B cell (primary cell): ENCODE measurements at regions not wholly inside any gene's neighbourhood (a gene's known extent, or its start where the extent isn't known, plus 50 kb on each side); places are given as distances from the start of the nearest gene placed in this dataset.

Source experiments
- ATAC-seq: fragments of 200-7000 bp; cut with Tn5 transposase; one replicate; pipeline ENCODE4 v1.10.0; 2021; ENCODE audit warnings: low read depth, mild to moderate bottlenecking, moderate number of reproducible peaks, moderate library complexity
- CTCF ChIA-PET: fragments of 350-600 bp; sonication (Branson Sonifier 250); formaldehyde crosslinking; loops from one replicate; lab custom pipeline; 2021; ENCODE audit warnings: antibody characterized with exemption, inconsistent platforms; lab: Charles Lee
- POLR2A ChIA-PET: fragments of 350-600 bp; sonication (Branson Sonifier 250); formaldehyde crosslinking; loops from one replicate; lab custom pipeline; 2021; ENCODE audit warnings: antibody characterized with exemption; lab: Charles Lee
- DNase-seq: peaks from one replicate; pipeline ENCODE4 v3.0.0; 2013
- H2AFZ ChIP-seq: 2 replicates; pipeline ENCODE4 v1.6.1; 2012; ENCODE audit warnings: mild to moderate bottlenecking, low read depth, low read length; ENCODE audit not compliant: insufficient read depth, poor library complexity, severe bottlenecking
- H3K27ac ChIP-seq, 2 donors: 1 replicate in 1 of 2; 2 replicates in 1 of 2; pipeline ENCODE4 v1.5.1; 2012 to 2013; ENCODE audit warnings: low read length in 2 of 2, mild to moderate bottlenecking in 2 of 2, moderate library complexity in 1 of 2
- H3K27me3 ChIP-seq, 4 experiments: fragments of 200-600 bp in 1 of 4; sonication (generic) in 1 of 4; replicated peaks in 1 of 4; 1 replicate in 2 of 4; 2 replicates in 2 of 4; pipeline versions ENCODE4 v1.6.1 to v1.7.0; 2013 to 2016; ENCODE audit warnings: low read length in 3 of 4, mild to moderate bottlenecking in 2 of 4, mixed read lengths in 1 of 4, moderate library complexity in 1 of 4; ENCODE audit not compliant: insufficient read depth in 4 of 4, control insufficient read depth in 3 of 4; ENCODE audit errors: control extremely low read depth in 1 of 4
- H3K36me3 ChIP-seq, 2 experiments: replicated peaks in 1 of 2; 1 replicate in 1 of 2; 2 replicates in 1 of 2; pipeline versions ENCODE4 v1.6.1 to v1.7.1; 2013; ENCODE audit warnings: low read length in 1 of 2; ENCODE audit not compliant: insufficient read depth in 2 of 2, control insufficient read depth in 1 of 2; ENCODE audit errors: control extremely low read depth in 1 of 2, extremely low read depth in 1 of 2
- H3K4me1 ChIP-seq, 2 donors: fragments of 200-600 bp in 1 of 2; sonication (generic) in 1 of 2; 1 replicate in 1 of 2; 2 replicates in 1 of 2; pipeline versions ENCODE4 v1.5.1 to v1.6.1; 2013 to 2017; ENCODE audit warnings: low read length in 2 of 2; ENCODE audit not compliant: control insufficient read depth in 2 of 2, insufficient read depth in 2 of 2
- H3K4me2 ChIP-seq: replicated peaks from 2 replicates; pipeline ENCODE3; 2012; ENCODE audit warnings: mild to moderate bottlenecking, low read depth, low read length; ENCODE audit not compliant: poor library complexity, severe bottlenecking
- H3K4me3 ChIP-seq, 5 experiments: fragments of 200-600 bp in 1 of 5; sonication (generic) in 1 of 5; 1 replicate in 3 of 5; 2 replicates in 2 of 5; pipeline versions ENCODE4 v1.5.1 to v1.7.0; 2011 to 2016; ENCODE audit warnings: low read length in 4 of 5, mild to moderate bottlenecking in 4 of 5, low read depth in 2 of 5, control low read depth in 1 of 5, moderate library complexity in 1 of 5; ENCODE audit not compliant: insufficient read depth in 1 of 5; ENCODE audit errors: control extremely low read depth in 1 of 5, extremely low read depth in 1 of 5
- H3K79me2 ChIP-seq: fragments of 200-600 bp; sonication (generic); one replicate; pipeline ENCODE4 v1.6.0; 2016; ENCODE audit warnings: low read length; ENCODE audit not compliant: control insufficient read depth, insufficient read depth
- H3K9ac ChIP-seq: fragments of 200-600 bp; sonication (generic); 2 replicates; pipeline ENCODE4 v1.6.1; 2017; ENCODE audit warnings: mild to moderate bottlenecking, low read length, moderate library complexity
- H3K9me3 ChIP-seq, 3 donors: one replicate each; pipeline versions ENCODE4 v1.6.1 to v1.7.1; 2013; ENCODE audit warnings: low read length in 2 of 3; ENCODE audit not compliant: control insufficient read depth in 2 of 3, insufficient read depth in 1 of 3; ENCODE audit errors: control extremely low read depth in 1 of 3
- H4K20me1 ChIP-seq: 2 replicates; pipeline ENCODE4 v1.6.0; 2012; ENCODE audit warnings: mild to moderate bottlenecking, low read length; ENCODE audit not compliant: insufficient read depth, control insufficient read depth, poor library complexity, severe bottlenecking
- H3K27ac Mint-ChIP-seq: one replicate; pipeline ENCODE4 v1.8.0; 2021; ENCODE audit warnings: mixed read lengths
- H3K27me3 Mint-ChIP-seq: one replicate; pipeline ENCODE4 v1.8.0; 2021; ENCODE audit warnings: mixed read lengths
- H3K4me1 Mint-ChIP-seq: one replicate; pipeline ENCODE4 v1.8.0; 2021; ENCODE audit warnings: mixed read lengths
- H3K4me3 Mint-ChIP-seq: one replicate; pipeline ENCODE4 v1.8.0; 2021; ENCODE audit warnings: mixed read lengths
- H3K9me3 Mint-ChIP-seq: one replicate; pipeline ENCODE4 v1.8.0; 2022; ENCODE audit warnings: mixed read lengths; ENCODE audit not compliant: insufficient read depth
- EZH2 ChIP-seq: IDR thresholded peaks from 2 replicates; pipeline ENCODE4 v1.6.1; 2012; ENCODE audit warnings: borderline replicate concordance, low read depth, mild to moderate bottlenecking, moderate library complexity, low read length; ENCODE audit not compliant: insufficient read depth, poor library complexity, severe bottlenecking
- WGBS: methylation state at CpG from one replicate; pipeline ENCODE4 v1.1.5; 2013; ENCODE audit warnings: missing lambda C conversion rate; ENCODE audit not compliant: insufficient coverage; 5-methylcytosine and 5-hydroxymethylcytosine counted together
- intact Hi-C: fragments of 100-400 bp; cut with micrococcal nuclease; formaldehyde crosslinking; loops from one replicate; pipeline ENCODE4 v1.10.0; 2022
- TF ChIP-seq, protein P1 (sequence below): fragments of 200-600 bp; IDR thresholded peaks from one replicate; pipeline ENCODE4 v1.8.0; 2022; ENCODE audit warnings: antibody characterized with exemption, mild to moderate bottlenecking

GRCh38 chr20:60340232-60340631 is 382.0 kb downstream of the CDH26 start:
- Mint-ChIP-seq H3K27me3 (no peaks in the 10 kb centered on the region), H3K9me3 (no peaks in the 10 kb centered on the region), H3K4me3 (no peak overlapping the region), H3K4me1 (no peaks in the 10 kb centered on the region), H3K27ac (no peak overlapping the region)
- Histone ChIP-seq H4K20me1 (no peaks in the 10 kb centered on the region), H3K79me2 (no peaks in the 10 kb centered on the region), H3K9me3 (peaks cover 0 to 4% (median 0%) of the 10 kb centered on the region in 3 donors), H3K27me3 (no peaks in the 10 kb centered on the region), H2AFZ (no peak overlapping the region), H3K27ac (no peak overlapping the region), H3K4me3 (no peak overlapping the region), H3K36me3 (no peaks in the 10 kb centered on the region), H3K4me2 (no peak overlapping the region), H3K4me1 (no peaks in the 10 kb centered on the region), H3K9ac (no peak overlapping the region)
- TF ChIP-seq, protein P1, sequence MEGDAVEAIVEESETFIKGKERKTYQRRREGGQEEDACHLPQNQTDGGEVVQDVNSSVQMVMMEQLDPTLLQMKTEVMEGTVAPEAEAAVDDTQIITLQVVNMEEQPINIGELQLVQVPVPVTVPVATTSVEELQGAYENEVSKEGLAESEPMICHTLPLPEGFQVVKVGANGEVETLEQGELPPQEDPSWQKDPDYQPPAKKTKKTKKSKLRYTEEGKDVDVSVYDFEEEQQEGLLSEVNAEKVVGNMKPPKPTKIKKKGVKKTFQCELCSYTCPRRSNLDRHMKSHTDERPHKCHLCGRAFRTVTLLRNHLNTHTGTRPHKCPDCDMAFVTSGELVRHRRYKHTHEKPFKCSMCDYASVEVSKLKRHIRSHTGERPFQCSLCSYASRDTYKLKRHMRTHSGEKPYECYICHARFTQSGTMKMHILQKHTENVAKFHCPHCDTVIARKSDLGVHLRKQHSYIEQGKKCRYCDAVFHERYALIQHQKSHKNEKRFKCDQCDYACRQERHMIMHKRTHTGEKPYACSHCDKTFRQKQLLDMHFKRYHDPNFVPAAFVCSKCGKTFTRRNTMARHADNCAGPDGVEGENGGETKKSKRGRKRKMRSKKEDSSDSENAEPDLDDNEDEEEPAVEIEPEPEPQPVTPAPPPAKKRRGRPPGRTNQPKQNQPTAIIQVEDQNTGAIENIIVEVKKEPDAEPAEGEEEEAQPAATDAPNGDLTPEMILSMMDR, result no peak
- no peak for TF ChIP-seq EZH2
- DNase-seq (no peak), ATAC-seq (no peak)
- intact Hi-C loops, result no loop called here
- ChIA-PET CTCF (no interaction called here), POLR2A (no interaction called here)
- WGBS, result 81% methylated on average over 4 of the region's 4 CpGs

DNA sequence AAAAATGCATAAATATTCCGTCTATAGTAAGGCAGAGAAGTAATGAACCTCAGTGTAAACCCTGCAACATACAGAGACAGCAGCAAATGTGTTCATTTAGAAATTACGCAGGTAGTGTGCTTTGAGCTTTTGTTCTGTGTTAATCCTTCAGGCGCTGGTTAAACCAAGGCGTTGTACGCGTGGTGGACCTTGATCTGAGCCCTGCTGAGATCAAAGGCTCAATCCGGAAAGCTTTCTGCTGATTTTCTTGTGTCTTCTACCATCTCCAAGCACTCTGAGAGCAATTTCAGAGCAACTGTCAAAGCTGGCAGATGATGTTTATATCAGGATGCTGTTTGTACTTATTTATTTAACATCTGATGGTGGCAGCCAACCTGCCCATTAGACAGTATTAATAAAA is 382.8 kb downstream of the CDH26 start:
- no peak overlapping the region for H3K4me2 ChIP-seq
- no peaks in the 10 kb centered on the region for H3K27me3 ChIP-seq
- TF ChIP-seq, protein P1, result no peak
- TF ChIP-seq EZH2, result no peak

More for the DNA sequence above, 382.8 kb downstream of the CDH26 start:
- Histone ChIP-seq H3K4me1 (no peaks in the 10 kb centered on the region), H2AFZ (no peak overlapping the region), H4K20me1 (no peaks in the 10 kb centered on the region), H3K79me2 (no peaks in the 10 kb centered on the region), H3K36me3 (no peaks in the 10 kb centered on the region), H3K27ac (no peak overlapping the region), H3K9me3 (peaks cover 0 to 4% (median 0%) of the 10 kb centered on the region in 3 donors), H3K4me3 (no peak overlapping the region), H3K9ac (no peak overlapping the region)
- intact Hi-C loops, result no loop called here
- Mint-ChIP-seq H3K27me3 (no peaks in the 10 kb centered on the region), H3K27ac (no peak overlapping the region), H3K4me3 (no peak overlapping the region), H3K4me1 (no peaks in the 10 kb centered on the region), H3K9me3 (no peaks in the 10 kb centered on the region)
- ATAC-seq, result no peak
- ChIA-PET POLR2A (no interaction called here), CTCF (no interaction called here)
- 96% methylated on average over 6 of the region's 7 CpGs for WGBS
- no peak for DNase-seq
